ENCODE measurements at regions not wholly inside any gene's neighbourhood (a gene's known extent, or its start where the extent isn't known, plus 50 kb on each side); places are given as distances from the start of the nearest gene placed in this dataset.

GRCh38 chr5:135234666-135235401 lies 164.2 kb downstream of the MACROH2A1 start:
- TF ChIP-seq REST (IDR thresholded peaks at IDR 0.05; ENCODE audit: insufficient read depth in 1 of 2, low read depth in 2 of 2, low read length in 2 of 2) (no peak), POLR2AphosphoS5 (IDR thresholded peaks at IDR 0.05; ENCODE audit: low read depth, low read length) (no peak), TAF1 (IDR thresholded peaks at IDR 0.05; ENCODE audit: borderline replicate concordance, insufficient read depth, low read length) (no peak), SIN3A (IDR thresholded peaks at IDR 0.05; ENCODE audit: borderline replicate concordance, insufficient read depth, low read length) (no peak), FOXP2 (optimal IDR thresholded peaks at IDR 0.05; ENCODE audit: borderline replicate concordance, extremely low read depth, extremely low read length, insufficient read depth) (no peak)
